ENCODE measurements at regions not wholly inside any gene's neighbourhood (a gene's known extent, or its start where the extent isn't known, plus 50 kb on each side); places are given as distances from the start of the nearest gene placed in this dataset.
"Not testable (repeated sequence)": the region's sequence is repeated elsewhere in the genome, so short reads cannot be mapped to it uniquely, and the experiment has no call there.

GRCh38 chr9:106450549-106450948 lies 412.4 kb upstream of the ZNF462 start:
- peak; percentile 37 for DNase-seq

- DNase-seq, result no peak
Measured at GRCh38 chr9:106451223-106451622, 411.7 kb upstream of the ZNF462 start.

- DNase-seq, result no peak
Measured at GRCh38 chr9:106456581-106456980, 406.4 kb upstream of the ZNF462 start.

GRCh38 chr9:106467113-106467864 lies 395.7 kb upstream of the ZNF462 start:
- DNase-seq, result no peak

GRCh38 chr9:106467865-106468164 lies 395.2 kb upstream of the ZNF462 start:
- no peak for DNase-seq

- no peak for DNase-seq
Measured at GRCh38 chr9:106468431-106468830, 394.5 kb upstream of the ZNF462 start.

GRCh38 chr9:106478312-106478711 lies 384.7 kb upstream of the ZNF462 start:
- DNase-seq, result no peak

- DNase-seq, result no peak
Measured at GRCh38 chr9:106478727-106479126, 384.2 kb upstream of the ZNF462 start.

GRCh38 chr9:106479679-106480078 lies 383.3 kb upstream of the ZNF462 start:
- no peak for DNase-seq

GRCh38 chr9:106481013-106481609 lies 381.9 kb upstream of the ZNF462 start:
- DNase-seq, result no peak

GRCh38 chr9:106482733-106483132 lies 380.2 kb upstream of the ZNF462 start:
- DNase-seq, result no peak

- DNase-seq, result no peak
Measured at GRCh38 chr9:106486685-106487084, 376.3 kb upstream of the ZNF462 start.

GRCh38 chr9:106487266-106487665 lies 375.7 kb upstream of the ZNF462 start:
- no peak for DNase-seq

- peak; percentile 84 for DNase-seq
Measured at GRCh38 chr9:106492126-106492525, 370.8 kb upstream of the ZNF462 start.

- no peak for DNase-seq
Measured at GRCh38 chr9:106500171-106500570, 362.8 kb upstream of the ZNF462 start.

- not testable (repeated sequence) for DNase-seq
Measured at GRCh38 chr9:106501210-106501609, 361.8 kb upstream of the ZNF462 start.

GRCh38 chr9:106502930-106503329 lies 360.0 kb upstream of the ZNF462 start:
- no peak for DNase-seq

- DNase-seq, result no peak
Measured at GRCh38 chr9:106503759-106504158, 359.2 kb upstream of the ZNF462 start.

- DNase-seq, result no peak
Measured at GRCh38 chr9:106526716-106527204, 336.2 kb upstream of the ZNF462 start.

GRCh38 chr9:106528158-106528557 lies 334.8 kb upstream of the ZNF462 start:
- DNase-seq, result no peak

GRCh38 chr9:106529616-106530015 lies 333.4 kb upstream of the ZNF462 start:
- DNase-seq, result no peak

- DNase-seq, result peak; percentile 84
Measured at GRCh38 chr9:106531491-106531890, 331.5 kb upstream of the ZNF462 start.

- DNase-seq, result peak; percentile 23
Measured at GRCh38 chr9:106532306-106533015, 330.5 kb upstream of the ZNF462 start.

GRCh38 chr9:106534800-106535199 lies 328.2 kb upstream of the ZNF462 start:
- DNase-seq, result no peak
